SK-N-SH treated with all-trans-retinoic acid at 6 μM for 48 hours (cell line): ENCODE measurements at regions not wholly inside any gene's neighbourhood (a gene's known extent, or its start where the extent isn't known, plus 50 kb on each side); places are given as distances from the start of the nearest gene placed in this dataset.

Experiments
- ARNTL ChIP-seq: fragments of 450-650 bp; formaldehyde crosslinking; IDR thresholded peaks from 2 replicates; pipeline ENCODE4 v1.5.0; 2020; ENCODE audit warnings: low read depth, mild to moderate bottlenecking, moderate library complexity, borderline replicate concordance
- RARB ChIP-seq: fragments of 250-450 bp; sonication (Bioruptor Pico); IDR thresholded peaks from 2 replicates; pipeline ENCODE4 v1.8.0; 2021; ENCODE audit warnings: mild to moderate bottlenecking, moderate library complexity
- ZC3H10 ChIP-seq: fragments of 250-450 bp; sonication (Bioruptor Pico); IDR thresholded peaks from 2 replicates; pipeline ENCODE4 v1.5.1; 2021; ENCODE audit warnings: mild to moderate bottlenecking, moderate library complexity
- ZFP3 ChIP-seq: fragments of 250-450 bp; sonication (Bioruptor Pico); IDR thresholded peaks from 2 replicates; pipeline ENCODE4 v1.5.0; 2020; ENCODE audit warnings: mild to moderate bottlenecking, moderate library complexity

GRCh38 chr10:29057822-29058331 is 231.0 kb upstream of the LYZL1 start:
- TF ChIP-seq ZC3H10 (CRISPR knock-in tag) (no peak), ZFP3 (CRISPR knock-in tag) (no peak), ARNTL (CRISPR knock-in tag) (no peak), RARB (no peak)
